ENCODE measurements at regions not wholly inside any gene's neighbourhood (a gene's known extent, or its start where the extent isn't known, plus 50 kb on each side); places are given as distances from the start of the nearest gene placed in this dataset.

DNA sequence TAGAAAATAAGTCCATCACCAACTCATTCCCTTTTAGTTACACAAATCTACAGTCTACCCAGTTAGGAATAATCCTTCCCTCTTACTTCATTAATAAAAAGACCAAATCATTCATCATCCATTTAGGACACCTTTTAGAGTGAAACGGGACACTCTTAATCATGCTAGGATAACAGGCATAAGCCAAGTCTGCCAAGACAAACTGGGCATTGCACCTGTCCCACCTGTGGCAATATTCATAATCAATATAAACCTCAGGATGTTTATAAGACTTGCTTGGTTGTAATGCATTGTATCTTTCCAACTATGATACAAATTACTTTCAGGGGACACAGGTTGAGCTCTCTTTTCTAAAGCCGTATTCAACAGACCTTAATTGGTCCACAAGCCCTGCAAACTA is 82.7 kb upstream of the SH3BP4 start:
- H3K4me3 ChIP-seq (ENCODE audit: low read length) = no peak overlapping the region
- TF ChIP-seq, protein P1, sequence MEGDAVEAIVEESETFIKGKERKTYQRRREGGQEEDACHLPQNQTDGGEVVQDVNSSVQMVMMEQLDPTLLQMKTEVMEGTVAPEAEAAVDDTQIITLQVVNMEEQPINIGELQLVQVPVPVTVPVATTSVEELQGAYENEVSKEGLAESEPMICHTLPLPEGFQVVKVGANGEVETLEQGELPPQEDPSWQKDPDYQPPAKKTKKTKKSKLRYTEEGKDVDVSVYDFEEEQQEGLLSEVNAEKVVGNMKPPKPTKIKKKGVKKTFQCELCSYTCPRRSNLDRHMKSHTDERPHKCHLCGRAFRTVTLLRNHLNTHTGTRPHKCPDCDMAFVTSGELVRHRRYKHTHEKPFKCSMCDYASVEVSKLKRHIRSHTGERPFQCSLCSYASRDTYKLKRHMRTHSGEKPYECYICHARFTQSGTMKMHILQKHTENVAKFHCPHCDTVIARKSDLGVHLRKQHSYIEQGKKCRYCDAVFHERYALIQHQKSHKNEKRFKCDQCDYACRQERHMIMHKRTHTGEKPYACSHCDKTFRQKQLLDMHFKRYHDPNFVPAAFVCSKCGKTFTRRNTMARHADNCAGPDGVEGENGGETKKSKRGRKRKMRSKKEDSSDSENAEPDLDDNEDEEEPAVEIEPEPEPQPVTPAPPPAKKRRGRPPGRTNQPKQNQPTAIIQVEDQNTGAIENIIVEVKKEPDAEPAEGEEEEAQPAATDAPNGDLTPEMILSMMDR (conservative IDR thresholded peaks at IDR 0.05; ENCODE audit: low read length) = no peak
- DNase-seq (ENCODE audit: low read depth) = no peak

DNA sequence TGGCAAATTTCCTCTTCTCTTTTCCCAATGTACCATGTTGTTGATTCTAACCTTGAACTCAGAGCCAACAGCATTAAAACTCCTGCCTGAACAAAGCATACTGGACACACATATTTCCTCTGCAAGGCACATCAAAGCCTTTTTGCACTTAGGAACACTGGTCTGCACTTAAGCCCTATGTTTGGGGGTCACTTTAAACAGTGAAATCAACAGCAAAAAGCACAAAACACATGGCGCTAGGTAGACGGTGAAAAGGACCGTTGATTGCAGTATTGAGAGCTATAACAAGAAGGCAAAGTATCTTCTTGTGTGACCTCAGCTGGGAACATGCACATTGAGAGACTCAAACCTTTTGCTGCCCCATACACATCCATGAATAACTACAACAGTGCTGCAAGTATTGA is 83.9 kb upstream of the SH3BP4 start:
- H3K4me3 ChIP-seq (ENCODE audit: low read length) = no peak overlapping the region
- TF ChIP-seq, protein P1 (conservative IDR thresholded peaks at IDR 0.05; ENCODE audit: low read length) = no peak
- no peak for DNase-seq (ENCODE audit: low read depth)

DNA sequence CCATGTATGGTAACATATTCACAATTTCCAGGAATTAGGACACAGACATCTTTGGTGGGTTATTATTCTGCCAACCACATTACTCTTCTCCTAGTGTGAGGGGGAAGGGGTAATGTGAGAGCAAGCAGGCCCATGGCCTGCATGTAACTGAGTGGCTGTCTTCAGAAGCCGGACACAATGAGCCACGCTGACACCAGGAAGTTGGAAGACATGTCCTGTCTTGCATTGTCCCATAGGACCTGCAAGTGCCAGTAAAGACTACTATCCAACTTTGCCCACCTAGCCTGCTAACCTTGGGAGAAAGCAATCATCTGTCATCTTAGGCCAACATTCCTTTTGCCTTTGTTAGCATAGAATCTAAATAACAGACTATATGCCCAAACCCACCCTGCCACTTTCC is 86.2 kb upstream of the SH3BP4 start:
- TF ChIP-seq, protein P1 (conservative IDR thresholded peaks at IDR 0.05; ENCODE audit: low read length) = no peak
- no peak for DNase-seq (ENCODE audit: low read depth)
- no peak overlapping the region for H3K4me3 ChIP-seq (ENCODE audit: low read length)

DNA sequence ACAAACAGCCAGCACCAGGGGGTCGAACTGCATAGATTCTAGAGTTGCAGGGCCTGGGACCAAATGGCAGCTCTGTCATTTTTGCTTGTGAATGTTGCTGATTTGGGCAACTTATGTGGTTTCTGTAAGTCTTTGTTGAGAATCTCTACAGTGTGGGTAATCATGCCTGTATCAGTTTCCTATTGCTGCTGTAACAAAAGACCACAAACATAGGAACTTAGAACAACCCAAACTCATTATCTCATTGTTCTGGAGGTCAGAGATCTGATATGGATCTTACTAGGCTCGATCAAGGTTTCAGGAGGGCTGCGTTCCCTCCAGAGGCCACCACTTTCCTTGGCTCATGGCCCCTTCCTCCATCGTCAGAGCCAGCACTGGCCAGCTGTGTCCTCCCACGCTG is 86.8 kb upstream of the SH3BP4 start:
- TF ChIP-seq, protein P1 (conservative IDR thresholded peaks at IDR 0.05; ENCODE audit: low read length) = no peak
- no peak overlapping the region for H3K4me3 ChIP-seq (ENCODE audit: low read length)
- no peak for DNase-seq (ENCODE audit: low read depth)

DNA sequence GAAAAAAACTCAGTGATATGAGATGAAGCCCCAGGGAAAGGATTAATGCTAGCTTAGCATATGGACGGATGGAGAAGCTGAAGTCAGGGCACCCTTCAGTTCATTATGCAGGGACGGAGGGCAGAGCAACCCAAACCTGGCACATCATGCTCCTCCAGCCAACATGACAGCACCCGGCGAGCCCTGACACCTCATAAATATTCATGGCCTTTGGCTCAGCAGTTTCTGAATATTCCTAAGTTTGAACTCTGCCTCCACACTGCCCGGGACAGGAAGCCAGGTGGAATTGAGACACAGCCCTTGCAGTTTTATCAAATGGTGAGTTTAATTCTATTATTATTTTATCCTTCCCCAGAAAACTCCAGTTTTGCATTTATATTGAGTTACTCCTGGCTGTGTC is 87.3 kb upstream of the SH3BP4 start:
- TF ChIP-seq, protein P1 (conservative IDR thresholded peaks at IDR 0.05; ENCODE audit: low read length) = no peak
- no peak for DNase-seq (ENCODE audit: low read depth)
- H3K4me3 ChIP-seq (ENCODE audit: low read length) = no peak overlapping the region

DNA sequence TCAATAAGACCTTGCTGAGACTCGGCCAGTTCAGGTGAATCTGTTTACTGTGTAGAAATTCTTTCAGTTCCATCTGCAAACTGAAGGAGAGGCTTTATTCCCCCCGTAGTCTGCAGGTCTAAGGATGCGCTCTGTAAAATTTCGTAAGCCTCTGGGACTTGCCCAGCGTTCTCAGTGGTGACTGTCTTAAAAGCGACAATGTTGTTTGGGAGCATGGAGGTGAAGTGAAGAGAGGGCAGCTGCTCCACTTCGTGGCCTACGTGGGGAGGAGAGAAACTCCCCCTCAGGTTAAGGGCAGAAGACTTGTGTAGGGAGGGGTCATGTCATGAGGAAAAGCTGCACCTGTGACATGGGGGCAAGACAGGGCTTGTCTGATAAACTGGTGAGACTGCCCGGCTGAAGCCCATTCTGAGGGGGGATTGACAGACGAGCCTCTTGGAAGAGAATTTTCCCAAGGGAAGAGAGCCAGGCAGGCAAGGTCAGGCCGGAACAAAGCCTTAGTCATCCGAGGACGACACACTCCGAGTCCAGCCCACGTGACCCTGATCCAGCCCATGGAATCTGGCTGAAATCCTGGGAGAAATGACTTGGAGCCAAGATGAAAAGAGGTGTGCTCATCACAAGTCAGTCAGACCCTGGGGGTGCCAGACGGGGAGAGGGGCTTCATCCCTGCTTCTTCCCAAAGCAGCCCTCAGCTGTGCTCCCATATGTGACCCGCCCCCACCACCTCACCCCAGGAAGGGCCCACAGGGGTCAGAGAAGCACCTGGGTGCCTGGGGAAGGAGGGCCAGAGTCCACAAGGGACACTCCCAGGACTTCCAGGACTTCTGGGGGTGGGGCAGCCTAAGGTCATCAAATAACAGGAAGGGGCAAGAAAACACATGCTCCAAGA is 88.5 kb upstream of the SH3BP4 start:
- peak; percentile 68 for DNase-seq (ENCODE audit: low read depth)
- TF ChIP-seq, protein P1 (conservative IDR thresholded peaks at IDR 0.05; ENCODE audit: low read length) = no peak
- H3K4me3 ChIP-seq (ENCODE audit: low read length) = no peak overlapping the region
